Ovary (tissue), 3 donors: ENCODE measurements at regions not wholly inside any gene's neighbourhood (a gene's known extent, or its start where the extent isn't known, plus 50 kb on each side); places are given as distances from the start of the nearest gene placed in this dataset.

Experiments
- POLR2A ChIP-seq: fragments of 450-650 bp; IDR thresholded peaks from one replicate; pipeline ENCODE4 v1.6.1; 2017; ENCODE audit warnings: antibody characterized with exemption, mild to moderate bottlenecking, moderate library complexity
- TF ChIP-seq, protein P1 (sequence below), 3 donors: fragments of 450-650 bp in 2 of 3; fragments of 200-600 bp in 1 of 3; IDR thresholded peaks; one replicate each; pipeline versions ENCODE4 v1.5.1 to v1.8.0; 2016 to 2022; ENCODE audit warnings: antibody characterized with exemption in 3 of 3, mild to moderate bottlenecking in 1 of 3
- donor health status: DM: no; HTN: no; CAD: no.

DNA sequence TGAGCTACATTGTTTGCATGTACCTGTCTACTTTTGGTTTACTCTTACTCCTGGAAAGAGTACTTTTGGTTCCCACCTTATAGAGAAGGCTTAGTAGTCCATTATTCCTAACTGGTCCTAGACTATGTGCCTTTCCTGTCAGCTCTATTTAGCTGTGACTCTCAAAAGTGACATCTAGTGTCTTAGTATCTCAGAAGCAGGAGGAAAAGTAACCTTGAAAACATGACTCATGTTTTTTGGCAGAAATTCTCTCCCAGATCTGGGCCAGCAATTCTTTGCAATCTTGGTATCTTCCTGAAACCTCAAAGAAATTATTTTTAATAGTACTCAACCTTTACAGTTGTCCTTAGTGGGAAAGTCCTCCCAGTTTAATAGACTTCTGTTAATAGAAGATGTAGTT is 691.7 kb upstream of the SEMA6A start:
- TF ChIP-seq, protein P1, sequence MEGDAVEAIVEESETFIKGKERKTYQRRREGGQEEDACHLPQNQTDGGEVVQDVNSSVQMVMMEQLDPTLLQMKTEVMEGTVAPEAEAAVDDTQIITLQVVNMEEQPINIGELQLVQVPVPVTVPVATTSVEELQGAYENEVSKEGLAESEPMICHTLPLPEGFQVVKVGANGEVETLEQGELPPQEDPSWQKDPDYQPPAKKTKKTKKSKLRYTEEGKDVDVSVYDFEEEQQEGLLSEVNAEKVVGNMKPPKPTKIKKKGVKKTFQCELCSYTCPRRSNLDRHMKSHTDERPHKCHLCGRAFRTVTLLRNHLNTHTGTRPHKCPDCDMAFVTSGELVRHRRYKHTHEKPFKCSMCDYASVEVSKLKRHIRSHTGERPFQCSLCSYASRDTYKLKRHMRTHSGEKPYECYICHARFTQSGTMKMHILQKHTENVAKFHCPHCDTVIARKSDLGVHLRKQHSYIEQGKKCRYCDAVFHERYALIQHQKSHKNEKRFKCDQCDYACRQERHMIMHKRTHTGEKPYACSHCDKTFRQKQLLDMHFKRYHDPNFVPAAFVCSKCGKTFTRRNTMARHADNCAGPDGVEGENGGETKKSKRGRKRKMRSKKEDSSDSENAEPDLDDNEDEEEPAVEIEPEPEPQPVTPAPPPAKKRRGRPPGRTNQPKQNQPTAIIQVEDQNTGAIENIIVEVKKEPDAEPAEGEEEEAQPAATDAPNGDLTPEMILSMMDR (IDR thresholded peaks at IDR 0.05) = no peak
- no peak for TF ChIP-seq POLR2A
